EH (cell line): ENCODE measurements at regions not wholly inside any gene's neighbourhood (a gene's known extent, or its start where the extent isn't known, plus 50 kb on each side); places are given as distances from the start of the nearest gene placed in this dataset.

Experiments used
- DNase-seq: peaks from one replicate; pipeline ENCODE4 v3.0.0-alpha.2; 2015; ENCODE audit warnings: low read depth

DNA sequence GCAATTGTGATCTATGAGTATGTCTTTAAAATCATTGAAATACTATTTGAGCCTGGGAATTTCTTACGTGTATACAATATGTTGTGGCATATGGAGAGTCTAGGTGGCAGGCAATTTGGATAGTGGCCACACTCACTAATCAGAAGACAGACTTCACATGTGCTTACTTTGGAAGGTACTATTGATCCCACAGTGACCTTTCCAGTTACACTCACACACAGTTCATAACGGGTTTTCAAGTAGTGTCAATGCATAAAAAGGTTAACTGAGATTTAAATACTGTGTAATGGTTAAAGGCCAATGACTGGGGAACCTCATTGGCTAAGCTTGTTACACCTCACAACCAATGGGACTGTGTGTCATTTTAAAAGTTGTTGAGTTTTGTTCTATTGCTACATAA lies 783.2 kb downstream of the RPA4 start:
- no peak for DNase-seq

- DNase-seq: no peak
Measured at GRCh38 chrX:97668126-97668525, 784.4 kb downstream of the RPA4 start.

DNA sequence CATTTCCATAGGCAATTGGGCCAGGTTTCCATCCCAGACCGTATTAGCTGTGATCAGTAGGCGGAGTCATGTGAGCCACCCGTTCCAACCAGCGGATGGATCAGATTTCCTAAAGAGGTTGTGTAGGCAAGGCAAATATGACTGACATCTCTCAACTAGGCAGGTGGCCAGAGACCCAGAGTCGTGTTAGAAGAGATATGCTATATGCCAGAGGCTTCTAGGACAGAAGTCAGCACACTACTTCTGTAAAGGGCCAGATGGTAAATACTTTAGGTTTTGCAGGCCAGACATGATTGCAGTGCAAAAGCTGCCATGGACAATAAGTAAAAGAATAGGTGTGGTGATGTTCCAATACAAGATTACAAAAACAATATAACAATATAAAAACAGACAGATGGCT lies 788.4 kb downstream of the RPA4 start:
- DNase-seq: no peak

- no peak for DNase-seq
Measured at GRCh38 chrX:97672608-97673007, 788.9 kb downstream of the RPA4 start.

- DNase-seq: no peak
Measured at GRCh38 chrX:97673135-97673534, 789.4 kb downstream of the RPA4 start.

DNA sequence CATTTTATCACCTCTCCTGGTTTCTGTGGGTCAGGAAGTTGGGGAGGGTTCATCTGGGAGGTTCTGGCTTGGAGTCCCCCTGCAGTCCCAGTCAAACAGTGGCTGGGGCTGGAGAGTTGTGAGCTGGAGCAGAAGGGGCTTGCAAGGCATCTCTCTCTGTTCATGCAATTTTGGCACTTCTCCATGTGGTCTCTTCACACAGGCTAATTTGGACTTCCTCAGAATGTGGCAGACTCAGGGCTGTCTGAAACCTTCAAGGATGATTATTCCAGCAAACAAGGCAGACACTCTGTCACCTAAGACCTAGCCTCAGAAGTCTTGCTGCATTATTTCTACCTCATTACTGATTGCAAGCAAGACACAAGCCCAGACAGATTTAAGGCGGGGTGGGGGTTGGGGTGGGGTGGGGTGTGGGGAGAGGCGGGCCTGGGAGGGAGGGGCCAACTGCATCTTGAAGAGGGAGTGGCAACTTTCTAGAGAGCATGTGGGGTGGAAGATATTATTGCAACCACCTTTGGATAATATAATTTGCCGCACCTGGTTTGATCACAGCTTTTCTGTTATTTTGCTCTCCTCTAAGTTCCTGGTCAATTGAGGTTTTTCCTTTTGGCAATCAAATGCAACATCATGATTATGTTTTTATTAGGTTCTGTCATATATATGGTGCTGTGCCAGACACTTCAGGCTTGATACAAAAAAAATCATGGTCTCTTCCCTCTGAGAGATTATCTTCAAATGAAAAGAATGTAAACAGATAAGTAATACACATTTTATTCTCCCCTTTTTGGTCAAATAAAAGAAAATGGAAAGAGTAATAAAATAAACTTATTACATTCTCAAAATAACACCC lies 799.5 kb downstream of the RPA4 start:
- DNase-seq: no peak

- DNase-seq: peak; percentile 34
Measured at GRCh38 chrX:97685753-97686152, 802.0 kb downstream of the RPA4 start.

DNA sequence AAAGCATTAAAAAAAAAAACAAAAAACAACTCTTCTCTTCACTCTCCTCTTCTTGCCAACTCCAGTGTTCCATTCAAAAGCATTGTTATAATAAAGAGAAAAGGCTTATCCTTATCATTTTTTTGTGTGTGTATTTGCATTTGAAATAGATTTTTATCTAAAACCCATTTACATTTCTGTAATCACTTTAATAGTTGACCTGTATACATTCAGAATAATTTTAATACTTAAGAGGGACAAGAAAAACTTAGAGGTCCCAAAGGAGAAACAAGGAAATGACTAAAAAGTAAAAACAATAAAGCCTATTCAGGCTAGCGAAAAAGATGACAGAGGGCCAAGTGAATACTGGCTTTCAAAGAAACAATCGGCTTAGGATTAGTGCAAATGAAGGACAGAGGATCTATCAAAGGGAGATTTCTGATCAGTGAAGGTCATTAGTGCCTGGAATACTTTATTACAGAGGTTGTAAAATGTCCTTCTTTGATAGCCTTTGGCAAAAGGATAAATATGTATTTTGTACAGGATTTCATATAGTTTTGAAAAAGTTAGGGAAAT lies 808.3 kb downstream of the RPA4 start:
- no peak for DNase-seq

DNA sequence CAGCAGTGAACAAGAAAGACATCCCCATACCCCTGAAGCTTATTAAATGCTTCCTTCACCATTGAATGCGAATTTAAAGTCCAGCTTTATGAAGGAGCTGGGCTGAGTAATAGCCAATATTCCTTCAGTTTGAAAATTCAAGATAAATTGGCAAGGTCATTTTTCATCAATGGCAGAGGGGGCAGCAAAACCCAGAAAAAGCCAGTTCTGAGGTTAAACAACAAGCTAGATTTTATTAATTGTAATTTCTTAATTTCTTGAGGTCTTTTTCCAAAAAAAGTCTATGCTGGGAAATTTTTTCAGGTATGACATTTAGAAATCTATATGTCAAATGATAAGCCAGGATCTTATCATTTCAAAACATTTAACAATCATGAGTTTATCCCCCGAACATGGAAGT lies 808.9 kb downstream of the RPA4 start:
- peak; percentile 1 for DNase-seq

DNA sequence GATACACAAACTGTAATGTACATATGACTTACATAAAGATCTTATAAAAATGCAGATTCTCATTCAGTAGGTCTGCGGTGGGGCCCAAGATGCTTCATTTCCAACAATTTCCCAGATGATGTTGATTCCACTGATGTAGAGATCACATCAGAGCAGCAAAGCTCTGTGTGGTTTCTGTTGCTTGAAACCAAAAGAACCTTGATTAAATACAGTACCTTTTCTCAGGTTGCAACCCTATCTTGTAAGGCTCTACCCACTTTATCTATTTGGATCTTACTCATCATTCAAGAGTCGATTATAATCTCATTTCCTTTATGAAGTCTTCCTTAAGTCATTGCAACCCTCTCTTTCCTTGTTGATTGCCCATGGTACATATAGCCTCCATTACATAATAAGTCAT lies 816.8 kb downstream of the RPA4 start:
- no peak for DNase-seq

DNA sequence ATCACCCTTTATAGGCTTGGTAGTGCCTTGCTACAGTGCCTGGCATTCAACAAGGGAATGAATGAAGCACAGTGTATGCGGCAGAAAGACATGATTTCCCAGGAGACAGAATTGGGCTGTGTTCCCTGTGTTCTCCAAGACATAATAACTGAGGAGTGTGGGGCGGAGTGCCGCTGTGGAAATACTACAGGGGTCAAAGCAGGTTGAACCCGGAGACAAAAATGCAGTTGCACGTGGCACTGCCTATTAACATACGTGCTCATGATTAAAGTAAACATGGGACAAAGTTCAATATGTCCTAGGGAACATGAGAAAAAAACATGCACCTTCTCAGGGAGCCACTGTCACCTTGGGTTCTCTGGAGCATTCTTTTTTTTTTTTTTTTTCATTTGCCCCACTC lies 820.8 kb downstream of the RPA4 start:
- no peak for DNase-seq

DNA sequence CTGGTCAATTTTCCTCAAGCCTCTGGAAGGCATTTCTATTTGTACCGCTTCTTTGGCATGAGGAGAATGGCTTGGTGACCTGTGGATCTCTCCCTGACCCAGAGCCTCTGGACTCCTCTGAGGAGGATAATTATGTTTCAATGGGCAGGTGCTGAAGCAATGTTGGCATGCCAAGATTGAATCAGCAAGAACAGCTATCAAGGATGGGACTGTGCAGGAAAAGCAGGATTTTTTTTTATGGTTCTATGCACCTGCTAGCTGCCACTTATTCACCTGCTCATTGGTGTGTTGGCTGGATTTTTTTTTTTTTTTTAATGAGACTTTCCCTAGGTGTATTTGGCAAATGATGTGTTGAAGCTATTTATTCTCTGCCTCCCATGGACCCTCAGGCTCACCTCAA lies 821.2 kb downstream of the RPA4 start:
- DNase-seq: no peak

DNA sequence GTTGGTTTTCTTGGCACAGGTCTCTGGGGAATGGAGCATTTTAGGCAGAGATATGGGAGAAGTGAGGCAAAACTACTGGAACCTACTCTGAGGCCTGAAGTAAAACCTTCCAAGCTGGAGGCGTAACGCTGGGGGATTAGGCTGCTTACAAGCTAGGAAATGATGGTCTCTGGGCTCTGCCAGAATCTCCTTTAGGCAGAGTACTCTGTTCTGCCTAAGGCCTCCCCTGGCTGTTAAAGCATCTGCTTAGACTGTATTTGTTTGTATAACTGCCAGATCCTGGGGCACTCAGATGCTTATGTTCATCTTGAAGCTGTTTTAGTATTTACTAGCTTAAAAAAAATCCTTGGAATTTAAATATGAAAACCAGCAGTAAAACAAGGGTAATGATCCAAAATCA lies 822.2 kb downstream of the RPA4 start:
- peak; percentile 68 for DNase-seq

GRCh38 chrX:97714072-97714471 lies 830.4 kb downstream of the RPA4 start:
- no peak for DNase-seq

- no peak for DNase-seq
Measured at GRCh38 chrX:97728215-97728614, 844.5 kb downstream of the RPA4 start.

GRCh38 chrX:97740044-97740443 lies 856.3 kb downstream of the RPA4 start:
- no peak for DNase-seq

DNA sequence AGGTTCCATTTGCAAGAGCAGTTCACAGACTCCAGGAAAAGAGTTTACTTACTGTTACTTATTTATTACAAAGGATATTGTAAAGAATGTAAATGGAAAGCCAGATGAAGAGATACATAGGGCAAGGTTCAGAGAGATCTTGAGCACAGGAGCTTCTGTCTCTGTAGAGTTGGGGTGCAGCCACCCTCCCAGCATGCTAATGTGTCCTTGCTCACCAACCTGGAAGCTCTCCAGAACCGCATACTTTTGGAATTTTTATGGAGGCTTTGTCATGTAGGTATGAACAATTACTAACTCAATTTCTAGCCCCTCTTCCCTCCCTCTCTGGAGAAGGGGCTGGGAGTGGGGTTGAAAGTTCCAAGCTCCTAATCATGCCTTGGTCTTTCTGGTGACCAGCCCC lies 857.2 kb downstream of the RPA4 start:
- DNase-seq: peak; percentile 23

DNA sequence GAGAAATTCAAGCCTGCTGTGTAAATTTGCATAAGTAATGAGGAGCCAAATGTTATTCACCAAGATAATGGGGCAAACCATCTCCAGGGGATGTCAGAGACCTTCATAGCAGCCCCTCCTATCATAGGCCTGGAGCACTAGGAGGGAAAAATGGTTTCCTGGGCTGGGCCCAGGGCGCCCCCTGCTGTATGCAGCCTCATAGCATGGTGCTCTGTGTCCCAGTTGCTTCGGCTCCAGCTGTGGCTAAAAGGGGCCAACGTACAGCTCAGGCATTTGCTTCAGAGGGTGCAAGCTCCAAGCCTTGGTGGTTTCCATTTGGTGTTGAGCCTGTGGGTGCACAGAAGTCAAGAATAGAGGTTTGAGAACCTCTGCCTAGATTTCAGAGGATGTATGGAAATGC lies 859.3 kb downstream of the RPA4 start:
- no peak for DNase-seq

- no peak for DNase-seq
Measured at GRCh38 chrX:97747346-97747745, 863.6 kb downstream of the RPA4 start.

DNA sequence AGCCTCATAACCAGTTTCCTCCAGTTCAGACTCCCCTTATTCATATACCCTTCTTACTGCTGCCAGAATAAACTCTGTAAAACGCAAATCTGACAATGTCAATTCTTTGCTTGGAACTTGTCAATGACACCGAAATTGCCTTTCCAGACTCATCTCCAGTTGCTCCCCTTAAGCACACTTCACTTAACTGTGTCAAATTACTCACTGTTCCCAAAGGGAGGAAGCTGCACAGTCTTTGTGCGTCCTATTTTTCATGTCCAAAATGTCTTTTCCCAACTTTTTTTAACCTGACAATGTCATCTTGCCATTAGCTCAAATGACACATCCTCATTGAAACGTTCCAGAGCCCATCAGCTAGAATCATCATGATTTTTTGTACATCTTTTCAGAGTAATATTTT lies 867.3 kb downstream of the RPA4 start:
- DNase-seq: no peak

- no peak for DNase-seq
Measured at GRCh38 chrX:97751735-97752134, 868.0 kb downstream of the RPA4 start.

DNA sequence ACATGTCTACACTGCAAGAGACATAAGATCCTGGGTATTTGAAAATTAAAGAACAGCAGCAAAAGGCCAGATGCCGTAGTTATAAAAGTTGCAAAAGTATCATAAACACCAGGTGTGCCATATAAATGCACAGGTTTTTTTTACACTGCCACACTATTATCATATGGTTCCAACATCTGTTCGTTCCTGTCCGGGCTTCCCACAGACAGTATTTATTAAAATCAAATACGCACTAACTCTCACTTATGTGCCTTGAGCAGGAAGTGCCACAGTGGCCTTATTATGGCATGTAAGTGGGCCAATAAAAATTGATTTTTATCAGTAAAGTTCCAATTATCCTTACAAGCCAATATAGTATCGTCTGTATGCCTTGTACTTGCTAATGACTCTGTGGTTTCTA lies 873.2 kb downstream of the RPA4 start:
- no peak for DNase-seq

DNA sequence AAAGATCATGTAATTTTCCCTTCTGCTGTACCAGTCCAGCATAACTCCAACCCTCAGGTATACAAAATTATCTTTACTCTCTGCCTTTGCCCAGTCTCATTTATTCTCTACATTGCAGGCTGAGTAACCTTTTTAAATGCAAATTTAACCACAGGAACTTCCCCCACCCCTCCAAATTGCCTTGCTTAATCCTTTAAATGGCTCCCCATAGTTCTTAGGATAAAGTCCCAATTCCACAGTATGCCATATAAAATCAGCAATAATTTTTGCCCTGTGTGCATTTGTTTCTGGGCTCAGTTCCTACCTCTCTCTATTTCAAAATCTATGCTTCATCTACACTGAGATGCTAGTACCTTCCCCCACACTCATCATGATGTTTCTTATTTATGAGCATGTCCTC lies 879.7 kb downstream of the RPA4 start:
- no peak for DNase-seq

DNA sequence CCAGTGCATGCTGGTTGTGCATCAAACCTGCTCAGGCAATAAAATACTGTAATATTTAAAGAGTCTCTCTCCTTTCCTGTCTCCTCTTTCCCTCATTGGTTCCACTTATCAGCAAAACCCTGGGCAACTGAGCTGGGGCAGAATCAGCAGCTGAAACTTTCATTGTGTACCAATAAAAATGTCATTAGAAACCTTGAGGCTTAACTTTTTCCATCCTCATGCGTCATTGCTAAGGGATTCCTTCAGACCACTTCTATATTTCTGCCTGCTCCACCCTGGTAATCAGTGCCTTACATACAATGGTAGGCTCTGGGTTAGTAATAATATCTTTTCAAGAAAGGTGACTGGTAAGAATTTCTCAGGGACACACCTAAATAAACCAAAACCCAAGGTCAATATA lies 880.3 kb downstream of the RPA4 start:
- DNase-seq: no peak
